MCF 10A (cell line): ENCODE measurements at regions not wholly inside any gene's neighbourhood (a gene's known extent, or its start where the extent isn't known, plus 50 kb on each side); places are given as distances from the start of the nearest gene placed in this dataset.

Experiments used
- BruUV-seq: library from RNA; stranded (reverse); fragments of 400-500 nt; replicated peaks from 2 replicates; lab custom pipeline; 2021; lab: Mats Ljungman, UMichigan
- CTCF ChIA-PET: fragments of 300-600 bp; sonication (Branson Sonifier 250); formaldehyde crosslinking; extraction: SDS; loops from one replicate; lab custom pipeline; 2021; ENCODE audit warnings: antibody characterized with exemption, inconsistent platforms; lab: Yijun Ruan, JAX
- POLR2A ChIA-PET: fragments of 300-600, 350-650 bp; sonication (Branson Sonifier 250); formaldehyde crosslinking; extraction: SDS; loops from one replicate; lab custom pipeline; 2020; ENCODE audit warnings: antibody characterized with exemption, inconsistent platforms; lab: Yijun Ruan, JAX
- DNase-seq: peaks from one replicate; pipeline ENCODE4 v3.0.0-alpha.2; 2018; ENCODE audit not compliant: unreplicated experiment
- H3K27ac Mint-ChIP-seq: one replicate; pipeline ENCODE4 v1.8.0; 2022; ENCODE audit warnings: mild to moderate bottlenecking, low read depth, mixed read lengths; ENCODE audit not compliant: unreplicated experiment
- H3K27me3 Mint-ChIP-seq: one replicate; pipeline ENCODE4 v1.8.0; 2022; ENCODE audit warnings: mixed read lengths; ENCODE audit not compliant: insufficient read depth, unreplicated experiment
- H3K36me3 Mint-ChIP-seq: one replicate; pipeline ENCODE4 v1.8.0; 2022; ENCODE audit warnings: mild to moderate bottlenecking, moderate library complexity, mixed read lengths; ENCODE audit not compliant: insufficient read depth, unreplicated experiment
- H3K4me1 Mint-ChIP-seq: one replicate; pipeline ENCODE4 v1.8.0; 2022; ENCODE audit warnings: mixed read lengths; ENCODE audit not compliant: insufficient read depth, unreplicated experiment
- H3K4me3 Mint-ChIP-seq: one replicate; pipeline ENCODE4 v1.8.0; 2022; ENCODE audit warnings: mild to moderate bottlenecking, moderate library complexity, mixed read lengths; ENCODE audit not compliant: unreplicated experiment
- H3K9me3 Mint-ChIP-seq: one replicate; pipeline ENCODE4 v1.8.0; 2022; ENCODE audit warnings: mixed read lengths; ENCODE audit not compliant: unreplicated experiment
- intact Hi-C: fragments of 100-400 bp; cut with micrococcal nuclease; formaldehyde crosslinking; loops from 2 replicates; pipeline ENCODE4 v1.14.1; 2022
- TF ChIP-seq, protein P1 (sequence below): fragments of 200-600 bp; IDR thresholded peaks from one replicate; pipeline ENCODE4 v1.8.0; 2022; ENCODE audit warnings: antibody characterized with exemption, mild to moderate bottlenecking; ENCODE audit not compliant: unreplicated experiment

GRCh38 chr15:81784751-81785150, 261.1 kb downstream of the MEX3B start:
- Mint-ChIP-seq H3K9me3 (peaks cover 14% of the 10 kb centered on the region), H3K4me3 (no peak overlapping the region), H3K4me1 (no peaks in the 10 kb centered on the region), H3K36me3 (no peaks in the 10 kb centered on the region), H3K27ac (no peak overlapping the region), H3K27me3 (peaks cover 10% of the 10 kb centered on the region)
- no TSS peak for BruUV-seq
- TF ChIP-seq, protein P1, sequence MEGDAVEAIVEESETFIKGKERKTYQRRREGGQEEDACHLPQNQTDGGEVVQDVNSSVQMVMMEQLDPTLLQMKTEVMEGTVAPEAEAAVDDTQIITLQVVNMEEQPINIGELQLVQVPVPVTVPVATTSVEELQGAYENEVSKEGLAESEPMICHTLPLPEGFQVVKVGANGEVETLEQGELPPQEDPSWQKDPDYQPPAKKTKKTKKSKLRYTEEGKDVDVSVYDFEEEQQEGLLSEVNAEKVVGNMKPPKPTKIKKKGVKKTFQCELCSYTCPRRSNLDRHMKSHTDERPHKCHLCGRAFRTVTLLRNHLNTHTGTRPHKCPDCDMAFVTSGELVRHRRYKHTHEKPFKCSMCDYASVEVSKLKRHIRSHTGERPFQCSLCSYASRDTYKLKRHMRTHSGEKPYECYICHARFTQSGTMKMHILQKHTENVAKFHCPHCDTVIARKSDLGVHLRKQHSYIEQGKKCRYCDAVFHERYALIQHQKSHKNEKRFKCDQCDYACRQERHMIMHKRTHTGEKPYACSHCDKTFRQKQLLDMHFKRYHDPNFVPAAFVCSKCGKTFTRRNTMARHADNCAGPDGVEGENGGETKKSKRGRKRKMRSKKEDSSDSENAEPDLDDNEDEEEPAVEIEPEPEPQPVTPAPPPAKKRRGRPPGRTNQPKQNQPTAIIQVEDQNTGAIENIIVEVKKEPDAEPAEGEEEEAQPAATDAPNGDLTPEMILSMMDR: no peak
- DNase-seq: no peak
- CTCF ChIA-PET: interaction anchor here (0.5 to 0.7 kb wide), 3 partner anchors 34 to 1397 kb away, joined by 3 to 4 read pairs (median 3); no protein-coding TSS in a partner anchor
- intact Hi-C loops: no loop called here
- POLR2A ChIA-PET: no interaction called here

DNA sequence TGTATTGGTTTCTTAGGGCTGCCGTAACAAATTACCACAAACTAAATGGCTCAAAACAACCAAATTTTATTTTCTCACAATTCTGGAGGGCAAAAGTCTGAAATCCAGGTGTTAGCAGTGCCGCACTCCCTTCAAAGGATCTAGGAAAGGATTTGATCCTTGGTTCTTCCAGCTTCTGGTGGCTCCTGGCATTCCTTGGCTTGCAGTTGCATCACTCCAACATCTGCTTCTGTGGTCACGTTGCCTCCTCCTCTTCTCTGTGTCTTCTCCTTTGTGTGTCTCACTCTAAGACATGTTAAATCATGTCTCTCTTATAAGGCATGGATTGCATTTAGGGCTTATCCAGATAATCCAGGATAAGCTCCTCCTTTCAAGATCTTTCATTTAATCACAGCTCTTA, 262.2 kb downstream of the MEX3B start:
- no peaks in the 10 kb centered on the region for H3K4me1 Mint-ChIP-seq
- peaks cover 14% of the 10 kb centered on the region for H3K9me3 Mint-ChIP-seq
- no peaks in the 10 kb centered on the region for H3K36me3 Mint-ChIP-seq
- H3K4me3 Mint-ChIP-seq: no peak overlapping the region
- DNase-seq: no peak
- H3K27me3 Mint-ChIP-seq: peaks cover 10% of the 10 kb centered on the region
- intact Hi-C loops: no loop called here
- ChIA-PET POLR2A (interaction anchor here (0.7 kb wide), 1 partner anchor 384 kb away, joined by 3 read pairs; no protein-coding TSS in a partner anchor), CTCF (no interaction called here)
- BruUV-seq: no TSS peak
- H3K27ac Mint-ChIP-seq: no peak overlapping the region
- TF ChIP-seq, protein P1: no peak

- intact Hi-C loops: no loop called here
These were observed 262.7 kb downstream of the MEX3B start for GRCh38 chr15:81783076-81783475.

DNA sequence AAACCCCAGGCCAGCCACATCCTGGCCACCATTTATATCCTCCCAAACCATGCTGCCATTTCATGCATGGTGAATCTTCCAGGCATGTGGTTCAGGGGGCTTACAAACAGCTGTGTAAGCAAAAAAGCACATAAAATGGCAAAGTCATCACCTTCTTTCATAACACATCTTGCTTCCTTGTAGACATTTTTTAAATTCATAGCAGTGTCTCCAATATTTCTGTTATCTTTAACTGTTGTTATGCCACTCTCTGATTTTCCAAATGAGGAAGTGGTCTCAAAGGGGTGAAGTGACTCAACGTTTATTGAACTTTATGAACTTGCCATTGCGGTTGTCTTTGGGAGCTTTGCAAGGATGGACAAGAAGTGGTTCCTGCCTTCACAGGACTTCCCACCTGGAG, 264.4 kb downstream of the MEX3B start:
- TF ChIP-seq, protein P1: no peak
- intact Hi-C loops: no loop called here
- Mint-ChIP-seq H3K36me3 (no peaks in the 10 kb centered on the region), H3K9me3 (peaks cover 14% of the 10 kb centered on the region), H3K4me3 (no peak overlapping the region), H3K27me3 (peaks cover 10% of the 10 kb centered on the region), H3K4me1 (no peaks in the 10 kb centered on the region), H3K27ac (no peak overlapping the region)
- DNase-seq: no peak
- CTCF ChIA-PET: no interaction called here
- BruUV-seq: no TSS peak
- POLR2A ChIA-PET: no interaction called here

More at GRCh38 chr15:81783076-81783475, 262.7 kb downstream of the MEX3B start:
- Mint-ChIP-seq H3K27ac (no peak overlapping the region), H3K36me3 (no peaks in the 10 kb centered on the region), H3K27me3 (peaks cover 10% of the 10 kb centered on the region), H3K4me3 (no peak overlapping the region), H3K9me3 (peaks cover 14% of the 10 kb centered on the region), H3K4me1 (no peaks in the 10 kb centered on the region)
- no TSS peak for BruUV-seq
- CTCF ChIA-PET: no interaction called here
- TF ChIP-seq, protein P1: no peak
- POLR2A ChIA-PET: no interaction called here
- no peak for DNase-seq
